GM18511 (cell line): ENCODE measurements at regions not wholly inside any gene's neighbourhood (a gene's known extent, or its start where the extent isn't known, plus 50 kb on each side); places are given as distances from the start of the nearest gene placed in this dataset.

Source experiments
- ATAC-seq: cut with Tn5 transposase; IDR thresholded peaks from one replicate; pipeline ENCODE4 v1.9.1; 2021; ENCODE audit warnings: mild to moderate bottlenecking, moderate library complexity; ENCODE audit not compliant: unreplicated experiment

GRCh38 chr1:229760478-229760996, 134.5 kb downstream of the URB2 start:
- ATAC-seq = no peak

- ATAC-seq = no peak
Observed at GRCh38 chr1:229762891-229763290, 136.8 kb downstream of the URB2 start.

GRCh38 chr1:229768232-229768631, 142.2 kb downstream of the URB2 start:
- ATAC-seq = no peak

- ATAC-seq = no peak
Observed at GRCh38 chr1:229769006-229769405, 143.0 kb downstream of the URB2 start.

GRCh38 chr1:229769809-229770208, 143.8 kb downstream of the URB2 start:
- no peak for ATAC-seq

- no peak for ATAC-seq
Observed at GRCh38 chr1:229778794-229779193, 152.7 kb downstream of the URB2 start.

- ATAC-seq = no peak
Observed at GRCh38 chr1:229781453-229781852, 155.4 kb downstream of the URB2 start.

GRCh38 chr1:229782469-229782868, 156.4 kb downstream of the URB2 start:
- ATAC-seq = no peak

- ATAC-seq = no peak
Observed at GRCh38 chr1:229784834-229785233, 158.8 kb downstream of the URB2 start.

GRCh38 chr1:229786974-229787610, 161.0 kb downstream of the URB2 start:
- ATAC-seq = no peak

- no peak for ATAC-seq
Observed at GRCh38 chr1:229788004-229788403, 162.0 kb downstream of the URB2 start.

- ATAC-seq = no peak
Observed at GRCh38 chr1:229792012-229792975, 166.2 kb downstream of the URB2 start.

- ATAC-seq = no peak
Observed at GRCh38 chr1:229793488-229793887, 167.4 kb downstream of the URB2 start.

GRCh38 chr1:229798558-229798957, 172.5 kb downstream of the URB2 start:
- ATAC-seq = no peak

- no peak for ATAC-seq
Observed at GRCh38 chr1:229803626-229804217, 177.7 kb downstream of the URB2 start.

GRCh38 chr1:229808272-229808671, 182.2 kb downstream of the URB2 start:
- no peak for ATAC-seq

- no peak for ATAC-seq
Observed at GRCh38 chr1:229810140-229810539, 184.1 kb downstream of the URB2 start.

- ATAC-seq = no peak
Observed at GRCh38 chr1:229810961-229811360, 184.9 kb downstream of the URB2 start.

- ATAC-seq = no peak
Observed at GRCh38 chr1:229812148-229812547, 186.1 kb downstream of the URB2 start.

- no peak for ATAC-seq
Observed at GRCh38 chr1:229812693-229813092, 186.6 kb downstream of the URB2 start.

GRCh38 chr1:229815076-229815475, 189.0 kb downstream of the URB2 start:
- ATAC-seq = no peak

- no peak for ATAC-seq
Observed at GRCh38 chr1:229815961-229816360, 189.9 kb downstream of the URB2 start.
